ENCODE measurements at regions not wholly inside any gene's neighbourhood (a gene's known extent, or its start where the extent isn't known, plus 50 kb on each side); places are given as distances from the start of the nearest gene placed in this dataset.

DNA sequence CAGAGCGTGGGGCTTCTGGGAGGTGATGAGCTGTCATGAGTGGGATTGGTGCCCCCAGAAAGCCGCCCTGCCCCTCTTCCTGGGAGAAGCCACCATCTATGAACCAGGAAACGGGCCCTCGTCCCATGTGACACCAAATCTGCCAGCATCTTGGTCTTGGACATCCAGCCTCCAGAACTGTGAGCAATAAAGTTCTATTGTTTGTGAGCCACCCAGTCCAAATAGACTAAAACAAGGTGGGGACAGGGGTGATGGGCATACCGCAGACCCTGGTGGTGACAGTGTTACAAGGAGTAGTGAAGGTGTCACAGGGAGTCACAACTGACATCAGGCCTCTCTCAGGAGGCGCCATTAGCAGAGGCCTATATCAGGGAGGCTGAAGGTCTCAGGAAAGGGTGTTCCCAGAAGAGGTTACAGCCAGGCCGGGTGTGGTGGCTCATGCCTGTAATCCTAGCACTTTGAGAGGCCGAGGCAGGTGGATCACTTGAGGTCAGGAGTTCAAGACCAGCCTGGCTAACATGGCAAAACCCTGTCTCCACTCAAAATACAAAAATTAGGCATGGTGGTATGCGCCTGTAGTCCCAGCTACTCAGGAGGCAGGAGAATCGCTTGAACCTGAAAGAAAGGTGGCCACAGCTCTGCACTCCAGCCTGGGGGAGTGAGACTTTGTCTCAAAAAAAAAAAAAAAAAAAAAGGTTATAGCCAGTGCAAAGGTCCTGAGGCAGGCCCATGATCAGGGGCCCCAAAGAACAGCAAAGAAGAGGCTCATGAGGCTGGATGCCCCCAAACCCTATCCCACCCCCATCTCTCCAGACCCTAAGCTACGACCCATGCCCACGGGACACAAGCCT is 53.0 kb downstream of the NCOR2 start:
- intact Hi-C loops (cut with micrococcal nuclease; ENCODE audit: unreplicated experiment) (no loop called here), in situ Hi-C loops (cut with HindIII; ENCODE audit: low pct_unique_long_range_greater_than_20kb, low sequenced_read_pairs) (no loop called here)
- DNase-seq (ENCODE audit: low read depth, low spot score) (no peak), ATAC-seq (no peak)
- Histone ChIP-seq H3K27ac (ENCODE audit: low read length) (peak overlapping the region; percentile 90), H3K27me3 (ENCODE audit: control insufficient read depth, insufficient read depth, low read length) (no peaks in the 10 kb centered on the region), H3K36me3 (ENCODE audit: control insufficient read depth, insufficient read depth, low read length) (no peaks in the 10 kb centered on the region), H3K4me3 (ENCODE audit: low read depth in 2 of 2, low read length in 2 of 2) (no peak overlapping the region), H3K9me3 (ENCODE audit: control insufficient read depth, insufficient read depth, low read depth, low read length) (no peaks in the 10 kb centered on the region), H3K4me1 (ENCODE audit: control insufficient read depth, insufficient read depth, low read length) (peaks cover 80% of the 10 kb centered on the region)
- CTCF ChIA-PET, result no interaction called here
- POLR2A ChIA-PET, result interaction anchor here (0.6 kb wide), 3 partner anchors 26 to 171 kb away, joined by 4 to 13 read pairs (median 4); no protein-coding TSS in a partner anchor
- TF ChIP-seq, protein P1, sequence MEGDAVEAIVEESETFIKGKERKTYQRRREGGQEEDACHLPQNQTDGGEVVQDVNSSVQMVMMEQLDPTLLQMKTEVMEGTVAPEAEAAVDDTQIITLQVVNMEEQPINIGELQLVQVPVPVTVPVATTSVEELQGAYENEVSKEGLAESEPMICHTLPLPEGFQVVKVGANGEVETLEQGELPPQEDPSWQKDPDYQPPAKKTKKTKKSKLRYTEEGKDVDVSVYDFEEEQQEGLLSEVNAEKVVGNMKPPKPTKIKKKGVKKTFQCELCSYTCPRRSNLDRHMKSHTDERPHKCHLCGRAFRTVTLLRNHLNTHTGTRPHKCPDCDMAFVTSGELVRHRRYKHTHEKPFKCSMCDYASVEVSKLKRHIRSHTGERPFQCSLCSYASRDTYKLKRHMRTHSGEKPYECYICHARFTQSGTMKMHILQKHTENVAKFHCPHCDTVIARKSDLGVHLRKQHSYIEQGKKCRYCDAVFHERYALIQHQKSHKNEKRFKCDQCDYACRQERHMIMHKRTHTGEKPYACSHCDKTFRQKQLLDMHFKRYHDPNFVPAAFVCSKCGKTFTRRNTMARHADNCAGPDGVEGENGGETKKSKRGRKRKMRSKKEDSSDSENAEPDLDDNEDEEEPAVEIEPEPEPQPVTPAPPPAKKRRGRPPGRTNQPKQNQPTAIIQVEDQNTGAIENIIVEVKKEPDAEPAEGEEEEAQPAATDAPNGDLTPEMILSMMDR (IDR thresholded peaks at IDR 0.05), result no peak
- TF ChIP-seq TCF7L2 (IDR thresholded peaks at IDR 0.05; ENCODE audit: low read depth, low read length) (no peak), SIN3A (IDR thresholded peaks at IDR 0.05; ENCODE audit: borderline replicate concordance, insufficient read depth, low read depth, low read length) (no peak), POLR2AphosphoS5 (IDR thresholded peaks at IDR 0.05; ENCODE audit: low read depth, low read length) (no peak)
- TF ChIP-seq, protein P2, sequence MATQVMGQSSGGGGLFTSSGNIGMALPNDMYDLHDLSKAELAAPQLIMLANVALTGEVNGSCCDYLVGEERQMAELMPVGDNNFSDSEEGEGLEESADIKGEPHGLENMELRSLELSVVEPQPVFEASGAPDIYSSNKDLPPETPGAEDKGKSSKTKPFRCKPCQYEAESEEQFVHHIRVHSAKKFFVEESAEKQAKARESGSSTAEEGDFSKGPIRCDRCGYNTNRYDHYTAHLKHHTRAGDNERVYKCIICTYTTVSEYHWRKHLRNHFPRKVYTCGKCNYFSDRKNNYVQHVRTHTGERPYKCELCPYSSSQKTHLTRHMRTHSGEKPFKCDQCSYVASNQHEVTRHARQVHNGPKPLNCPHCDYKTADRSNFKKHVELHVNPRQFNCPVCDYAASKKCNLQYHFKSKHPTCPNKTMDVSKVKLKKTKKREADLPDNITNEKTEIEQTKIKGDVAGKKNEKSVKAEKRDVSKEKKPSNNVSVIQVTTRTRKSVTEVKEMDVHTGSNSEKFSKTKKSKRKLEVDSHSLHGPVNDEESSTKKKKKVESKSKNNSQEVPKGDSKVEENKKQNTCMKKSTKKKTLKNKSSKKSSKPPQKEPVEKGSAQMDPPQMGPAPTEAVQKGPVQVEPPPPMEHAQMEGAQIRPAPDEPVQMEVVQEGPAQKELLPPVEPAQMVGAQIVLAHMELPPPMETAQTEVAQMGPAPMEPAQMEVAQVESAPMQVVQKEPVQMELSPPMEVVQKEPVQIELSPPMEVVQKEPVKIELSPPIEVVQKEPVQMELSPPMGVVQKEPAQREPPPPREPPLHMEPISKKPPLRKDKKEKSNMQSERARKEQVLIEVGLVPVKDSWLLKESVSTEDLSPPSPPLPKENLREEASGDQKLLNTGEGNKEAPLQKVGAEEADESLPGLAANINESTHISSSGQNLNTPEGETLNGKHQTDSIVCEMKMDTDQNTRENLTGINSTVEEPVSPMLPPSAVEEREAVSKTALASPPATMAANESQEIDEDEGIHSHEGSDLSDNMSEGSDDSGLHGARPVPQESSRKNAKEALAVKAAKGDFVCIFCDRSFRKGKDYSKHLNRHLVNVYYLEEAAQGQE (IDR thresholded peaks at IDR 0.05; ENCODE audit: insufficient read depth in 1 of 2, low read depth in 2 of 2, low read length in 1 of 2), result no peak
- BruUV-seq (replicated peaks), result no TSS peak

DNA sequence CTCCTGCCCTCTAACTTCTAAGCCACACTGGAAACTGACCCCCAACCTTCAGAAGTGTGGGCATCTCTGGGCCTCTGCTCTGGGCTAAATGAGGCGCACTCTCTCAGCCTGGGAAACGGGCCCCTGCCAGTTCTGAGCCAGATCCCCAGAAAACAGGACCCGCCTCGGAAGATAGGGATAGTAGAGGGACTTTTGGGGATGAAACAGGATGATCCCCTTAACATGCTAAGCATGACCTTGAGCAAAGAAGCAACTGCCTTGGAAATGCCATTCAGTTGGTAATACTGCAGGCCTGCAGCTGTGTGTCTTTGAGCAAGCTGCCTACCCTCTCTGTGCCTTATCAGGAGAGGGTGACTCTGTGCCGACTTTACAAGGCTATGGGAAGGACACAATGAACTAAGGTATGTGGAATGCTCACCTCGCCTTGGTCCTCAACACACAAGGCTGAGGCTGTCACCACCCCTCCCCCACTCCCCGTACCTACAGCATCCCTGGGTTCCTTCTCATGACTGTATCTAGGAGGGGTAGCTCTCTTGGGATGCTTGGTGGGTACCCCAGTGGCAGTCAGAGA is 54.0 kb downstream of the NCOR2 start:
- intact Hi-C loops (cut with micrococcal nuclease; ENCODE audit: unreplicated experiment), result no loop called here
- in situ Hi-C loops (cut with HindIII; ENCODE audit: low pct_unique_long_range_greater_than_20kb, low sequenced_read_pairs), result no loop called here
- TF ChIP-seq, protein P1 (IDR thresholded peaks at IDR 0.05), result no peak
- peak; percentile 11; the same call in 1 of the 2 replicates for TF ChIP-seq POLR2AphosphoS5 (IDR thresholded peaks at IDR 0.05; ENCODE audit: low read depth, low read length)
- ChIA-PET CTCF (no interaction called here), POLR2A (no interaction called here)
- no TSS peak for BruUV-seq (replicated peaks)
- Histone ChIP-seq H3K9me3 (ENCODE audit: control insufficient read depth, insufficient read depth, low read depth, low read length) (no peaks in the 10 kb centered on the region), H3K4me3 (ENCODE audit: low read depth in 2 of 2, low read length in 2 of 2) (0 out of 4 replicates have a peak overlapping the region, but pooled peaks of 1 of the 2 experiments have one; percentile 6), H3K4me1 (ENCODE audit: control insufficient read depth, insufficient read depth, low read length) (peaks cover 82% of the 10 kb centered on the region), H3K36me3 (ENCODE audit: control insufficient read depth, insufficient read depth, low read length) (no peaks in the 10 kb centered on the region), H3K27ac (ENCODE audit: low read length) (peak overlapping the region; percentile 90), H3K27me3 (ENCODE audit: control insufficient read depth, insufficient read depth, low read length) (no peaks in the 10 kb centered on the region)
- ATAC-seq, result no peak
- no peak for DNase-seq (ENCODE audit: low read depth, low spot score)

Measured in Panc1 (cell line).